Mesodermal cell (in vitro differentiated cells): ENCODE measurements at regions not wholly inside any gene's neighbourhood (a gene's known extent, or its start where the extent isn't known, plus 50 kb on each side); places are given as distances from the start of the nearest gene placed in this dataset.
"Not testable (repeated sequence)": the region's sequence is repeated elsewhere in the genome, so short reads cannot be mapped to it uniquely, and the experiment has no call there.

ENCODE experiments used
- H3K27ac ChIP-seq: 2 replicates; pipeline ENCODE4 v1.7.0; 2013; ENCODE audit warnings: mild to moderate bottlenecking, low read depth, low read length, moderate library complexity; ENCODE audit not compliant: severe bottlenecking
- H3K36me3 ChIP-seq: 2 replicates; pipeline ENCODE4 v1.7.1; 2013; ENCODE audit warnings: mild to moderate bottlenecking, low read length, moderate library complexity; ENCODE audit not compliant: control insufficient read depth, insufficient read depth
- H3K4me1 ChIP-seq: one replicate; pipeline ENCODE4 v1.7.1; 2013; ENCODE audit warnings: mild to moderate bottlenecking, low read length; ENCODE audit not compliant: insufficient read depth, control insufficient read depth, poor library complexity, severe bottlenecking
- H3K4me3 ChIP-seq: 2 replicates; pipeline ENCODE4 v1.7.0; 2013; ENCODE audit warnings: low read length, control low read depth, mild to moderate bottlenecking; ENCODE audit not compliant: insufficient read depth, poor library complexity, severe bottlenecking; ENCODE audit errors: extremely low read depth
- H3K9me3 ChIP-seq: 2 replicates; pipeline ENCODE4 v1.7.1; 2013; ENCODE audit warnings: mild to moderate bottlenecking, low read length, moderate library complexity; ENCODE audit not compliant: control insufficient read depth
- WGBS, 2 experiments: methylation state at CpG; one replicate each; pipeline ENCODE4 v1.1.5; 2013; ENCODE audit warnings: missing lambda C conversion rate in 2 of 2; ENCODE audit not compliant: insufficient coverage in 2 of 2; 5-methylcytosine and 5-hydroxymethylcytosine counted together

DNA sequence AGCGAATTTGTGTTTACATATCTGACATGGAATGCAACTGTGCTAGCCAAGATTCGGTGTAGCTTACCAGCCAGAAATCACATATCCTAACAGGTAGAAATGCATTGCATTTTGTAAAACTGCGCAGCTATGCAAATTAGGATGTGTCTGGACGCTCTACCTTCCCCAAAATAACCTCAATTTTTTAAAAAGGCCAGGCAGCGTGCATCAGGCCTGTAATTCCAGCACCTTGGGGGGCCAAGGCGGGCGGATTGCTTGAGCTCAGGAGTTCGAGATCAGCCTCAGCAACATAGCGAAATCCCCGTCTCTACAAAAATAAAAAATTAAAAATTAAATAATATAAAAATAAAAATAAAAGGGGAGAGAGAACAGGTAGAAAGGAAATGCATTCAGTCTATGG, 305.0 kb downstream of the TYW1 start:
- peak overlapping the region; percentile 70 for H3K4me3 ChIP-seq
- peak overlapping the region; percentile 95 for H3K27ac ChIP-seq
- no peaks in the 10 kb centered on the region for H3K9me3 ChIP-seq
- 78 to 83% methylated on average over 4 to 5 of the region's 10 CpGs for WGBS, 2 experiments
- peaks cover 5% of the 10 kb centered on the region for H3K4me1 ChIP-seq
- H3K36me3 ChIP-seq, result peaks cover 11% of the 10 kb centered on the region

DNA sequence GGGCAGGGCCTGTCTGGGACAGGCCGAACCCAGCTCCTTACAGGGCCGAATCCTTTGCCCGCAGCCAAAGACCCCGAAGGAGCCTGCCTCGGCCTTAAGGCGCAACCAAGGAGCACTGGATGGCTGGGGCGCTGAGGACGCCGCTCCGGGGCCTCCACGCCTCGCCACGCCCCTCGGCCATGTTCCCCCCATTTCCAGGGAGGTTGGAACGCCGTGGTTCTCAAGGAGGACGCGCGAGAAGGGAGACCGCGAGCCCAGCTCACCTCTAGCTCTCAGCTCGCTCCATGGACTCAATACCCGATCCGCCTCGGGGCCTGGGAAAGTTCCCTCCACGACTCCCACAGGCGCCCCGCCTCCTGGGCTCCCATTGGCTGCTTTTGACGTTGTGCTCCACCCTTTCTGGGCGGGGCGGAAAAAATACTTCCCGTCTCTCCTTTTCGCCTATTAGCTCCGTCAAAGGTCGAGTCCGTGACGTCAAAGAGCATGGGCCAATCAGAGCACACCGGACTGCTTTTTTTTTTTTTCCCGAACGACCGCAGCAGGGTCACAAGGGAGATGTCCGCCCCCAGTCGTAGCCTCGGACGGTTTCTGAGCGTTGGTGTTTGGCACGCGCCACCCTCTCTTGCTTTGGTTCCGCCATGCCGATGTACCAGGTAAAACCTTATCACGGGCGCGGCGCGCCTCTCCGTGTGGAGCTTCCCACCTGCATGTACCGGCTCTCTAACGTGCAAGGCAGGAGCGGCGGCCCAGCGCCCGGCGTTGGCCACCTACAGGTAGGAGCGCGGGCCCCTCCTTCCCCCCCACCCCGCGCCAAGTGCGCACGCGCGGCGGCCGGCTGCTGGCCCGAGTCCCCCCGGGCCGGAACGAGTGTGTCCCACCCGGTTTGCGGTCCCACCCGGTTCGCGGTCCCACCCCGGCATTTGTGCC, 305.7 kb downstream of the TYW1 start:
- Histone ChIP-seq H3K27ac (peak overlapping the region; percentile 95), H3K4me1 (peaks cover 5% of the 10 kb centered on the region), H3K36me3 (peaks cover 17% of the 10 kb centered on the region), H3K4me3 (peak overlapping the region; percentile 70), H3K9me3 (no peaks in the 10 kb centered on the region)
- 0 to 1% methylated on average over 43 to 60 of the region's 83 CpGs for WGBS, 2 experiments

DNA sequence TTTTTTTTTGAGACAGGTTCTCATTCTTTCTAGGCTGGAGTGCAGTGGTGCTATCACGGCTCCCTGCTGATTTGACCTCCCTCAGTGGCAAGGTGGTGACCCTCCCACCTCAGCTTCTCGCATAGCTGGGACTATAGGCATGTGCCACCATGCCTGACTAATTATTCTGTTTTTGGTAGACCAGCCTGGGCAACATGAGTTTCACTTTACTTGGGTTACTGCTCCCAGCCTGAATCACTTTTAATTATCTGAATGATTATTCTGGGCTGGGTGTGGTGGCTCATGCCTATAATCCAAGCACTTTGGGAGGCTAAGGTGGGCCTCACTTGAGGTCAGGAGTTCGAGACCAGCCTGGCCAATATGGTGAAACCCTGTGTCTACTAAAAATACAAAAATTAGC, 308.2 kb downstream of the TYW1 start:
- not testable (repeated sequence) for H3K4me3 ChIP-seq, H3K9me3 ChIP-seq, H3K27ac ChIP-seq, H3K4me1 ChIP-seq
- H3K36me3 ChIP-seq, result peaks cover 38% of the 10 kb centered on the region
- 86 to 100% methylated on average over 1 to 2 of the region's 3 CpGs for WGBS, 2 experiments

DNA sequence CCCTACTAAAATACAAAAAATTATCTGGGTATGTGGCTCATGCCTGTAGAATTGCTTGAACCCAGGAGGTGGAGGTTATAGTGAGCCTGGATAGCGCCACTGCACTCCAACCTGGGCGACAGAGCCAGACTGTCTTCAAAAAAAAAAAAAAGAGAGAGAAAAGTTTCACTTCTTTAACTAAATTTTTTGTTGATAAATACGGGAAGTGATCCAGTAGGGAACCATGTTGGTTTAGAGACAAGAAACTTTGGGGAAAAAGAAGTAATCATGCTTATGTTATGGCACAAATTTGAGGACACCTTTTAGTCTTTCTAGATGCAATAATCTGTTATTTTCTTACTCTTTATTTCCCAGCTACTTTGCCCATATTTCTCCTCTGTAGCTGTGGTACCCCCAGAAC, 309.7 kb downstream of the TYW1 start:
- no CpG with 5 or more reads among the region's 3 CpGs for WGBS, 2 experiments
- peaks cover 4% of the 10 kb centered on the region for H3K4me1 ChIP-seq
- H3K9me3 ChIP-seq, result no peaks in the 10 kb centered on the region
- peaks cover 51% of the 10 kb centered on the region for H3K36me3 ChIP-seq
- no peak overlapping the region for H3K4me3 ChIP-seq
- no peak overlapping the region for H3K27ac ChIP-seq

DNA sequence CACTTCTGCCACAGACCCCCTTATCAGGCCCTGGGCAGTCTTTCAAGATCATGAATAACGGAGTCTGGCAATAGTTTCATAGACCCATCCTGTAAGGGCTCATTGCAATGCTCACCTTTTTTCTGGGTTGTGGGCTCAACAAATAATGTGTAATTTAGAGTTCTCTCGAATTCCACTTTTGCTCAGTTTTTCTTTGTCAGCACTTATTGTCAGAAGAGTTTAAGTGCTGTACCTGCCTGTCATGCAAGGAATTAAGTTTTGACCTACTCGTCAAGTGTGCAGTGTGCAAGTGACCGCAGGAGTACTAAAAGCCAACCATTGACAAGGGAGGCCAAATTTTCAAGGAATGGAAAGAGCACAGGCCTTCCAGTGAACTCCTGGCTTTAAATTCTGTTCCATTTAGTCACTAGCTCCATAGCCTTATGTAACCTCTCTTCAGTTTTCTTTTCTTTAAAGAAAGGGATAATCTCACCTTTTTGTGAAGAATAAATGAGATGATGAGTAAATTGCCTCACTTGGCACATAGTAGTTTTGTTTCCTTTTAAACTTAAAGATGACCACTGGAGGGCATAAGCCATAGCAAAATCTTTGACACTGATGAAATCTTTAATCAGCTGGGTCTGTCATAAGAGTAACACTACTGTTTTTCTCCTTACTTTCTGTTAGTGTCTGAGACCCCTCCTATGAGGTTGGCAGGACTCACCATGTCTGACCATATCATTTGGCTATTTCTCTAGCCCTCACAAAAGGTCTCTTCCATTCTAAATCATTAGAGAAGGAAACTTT, 313.3 kb downstream of the TYW1 start:
- Histone ChIP-seq H3K27ac (no peak overlapping the region), H3K4me1 (no peaks in the 10 kb centered on the region), H3K4me3 (no peak overlapping the region), H3K36me3 (peaks cover 82% of the 10 kb centered on the region), H3K9me3 (no peaks in the 10 kb centered on the region)
- 87 to 96% methylated on average over 3 to 4 of the region's 4 CpGs for WGBS, 2 experiments

DNA sequence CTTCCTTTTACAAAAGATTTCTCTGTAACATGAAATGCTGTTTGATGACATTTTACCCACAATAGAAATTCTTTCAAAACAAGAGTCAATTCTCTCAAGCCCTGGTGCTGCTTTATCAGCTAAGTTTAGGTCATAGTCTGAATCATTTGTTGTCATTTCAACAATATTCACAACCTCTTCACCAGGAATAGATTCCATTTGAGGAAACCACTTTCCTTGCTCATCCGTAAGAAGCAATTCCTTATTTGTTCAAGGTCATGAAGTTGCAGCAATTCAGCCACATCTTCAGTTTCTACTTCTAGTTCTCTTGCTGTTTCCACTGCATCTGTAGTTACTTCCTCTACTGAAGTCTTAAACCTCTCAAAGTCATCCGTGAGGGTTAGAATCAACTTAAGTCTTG, 315.3 kb downstream of the TYW1 start:
- Histone ChIP-seq H3K9me3 (no peaks in the 10 kb centered on the region), H3K27ac (no peak overlapping the region), H3K4me3 (no peak overlapping the region), H3K4me1 (no peaks in the 10 kb centered on the region), H3K36me3 (peaks cover 78% of the 10 kb centered on the region)
- WGBS, 2 experiments, result 100% methylated on average over 1 of the region's 2 CpGs

DNA sequence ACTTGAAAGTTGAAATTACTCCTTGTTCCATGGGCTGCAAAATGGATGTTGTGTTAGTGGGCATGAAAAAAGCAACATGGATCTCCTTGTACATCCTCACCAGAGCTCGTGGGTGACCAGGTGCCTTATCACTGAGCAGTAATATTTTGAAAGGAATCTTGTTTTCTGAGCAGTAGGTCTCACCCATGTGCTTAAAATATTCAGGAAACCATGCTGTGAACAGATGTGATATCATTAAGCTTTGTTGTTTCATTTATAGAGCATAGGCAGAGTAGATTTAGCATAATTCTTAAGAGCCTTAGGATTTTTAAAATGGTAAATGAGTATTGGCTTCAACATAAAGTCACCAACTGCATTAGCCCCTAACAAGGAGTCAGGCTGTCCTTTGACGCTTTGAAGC, 316.6 kb downstream of the TYW1 start:
- 88 to 100% methylated on average over 1 of the region's 2 CpGs for WGBS, 2 experiments
- no peaks in the 10 kb centered on the region for H3K4me1 ChIP-seq
- H3K36me3 ChIP-seq, result peaks cover 79% of the 10 kb centered on the region
- no peak overlapping the region for H3K4me3 ChIP-seq
- H3K27ac ChIP-seq, result no peak overlapping the region
- H3K9me3 ChIP-seq, result no peaks in the 10 kb centered on the region

DNA sequence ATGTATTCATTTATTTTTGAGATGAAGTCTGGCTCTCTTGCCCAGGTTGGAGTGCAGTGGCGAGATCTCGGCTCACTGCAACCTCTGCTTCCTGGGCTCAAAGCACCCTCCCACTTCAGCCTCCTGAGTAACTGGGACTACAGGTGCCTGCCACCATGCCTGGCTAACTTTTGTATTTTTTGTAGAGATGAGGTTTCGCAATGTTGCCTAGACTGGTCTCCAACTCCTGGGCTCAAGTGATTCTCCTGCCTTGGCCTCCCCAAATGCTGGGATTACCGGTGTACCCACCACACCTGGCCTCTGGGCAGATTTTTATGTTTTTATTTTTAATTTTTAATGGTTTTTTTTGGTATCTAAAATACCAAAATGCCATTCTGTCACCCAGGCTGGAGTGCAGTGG, 320.3 kb downstream of the TYW1 start:
- H3K36me3 ChIP-seq, result peaks cover 54% of the 10 kb centered on the region
- WGBS, 2 experiments, result 93 to 100% methylated on average over 1 to 2 of the region's 4 CpGs
- H3K4me1 ChIP-seq, H3K9me3 ChIP-seq, H3K4me3 ChIP-seq, H3K27ac ChIP-seq: not testable (repeated sequence)

DNA sequence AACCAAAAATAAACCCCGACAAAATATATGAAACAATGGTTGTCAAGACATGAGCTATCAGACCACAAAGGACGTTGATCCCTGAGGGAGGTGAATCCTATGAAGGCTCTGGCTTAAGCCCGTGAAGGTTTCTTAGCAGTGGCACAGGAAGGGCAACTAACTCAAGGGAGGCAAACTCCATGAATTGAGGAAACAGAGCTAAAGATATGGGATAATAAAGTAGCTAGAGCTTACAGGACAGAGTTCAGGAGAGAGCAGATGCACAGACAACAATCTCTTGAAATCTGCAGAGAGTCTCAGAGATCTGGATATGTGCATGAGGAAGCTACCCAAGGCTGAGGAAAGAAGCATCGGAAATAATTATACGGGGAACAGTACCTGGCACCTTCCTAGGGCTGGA, 331.6 kb downstream of the TYW1 start:
- not testable (repeated sequence) for H3K4me1 ChIP-seq, H3K4me3 ChIP-seq, H3K9me3 ChIP-seq, H3K36me3 ChIP-seq, H3K27ac ChIP-seq
- 0% methylated on average over 1 of the region's 5 CpGs for WGBS, 2 experiments

DNA sequence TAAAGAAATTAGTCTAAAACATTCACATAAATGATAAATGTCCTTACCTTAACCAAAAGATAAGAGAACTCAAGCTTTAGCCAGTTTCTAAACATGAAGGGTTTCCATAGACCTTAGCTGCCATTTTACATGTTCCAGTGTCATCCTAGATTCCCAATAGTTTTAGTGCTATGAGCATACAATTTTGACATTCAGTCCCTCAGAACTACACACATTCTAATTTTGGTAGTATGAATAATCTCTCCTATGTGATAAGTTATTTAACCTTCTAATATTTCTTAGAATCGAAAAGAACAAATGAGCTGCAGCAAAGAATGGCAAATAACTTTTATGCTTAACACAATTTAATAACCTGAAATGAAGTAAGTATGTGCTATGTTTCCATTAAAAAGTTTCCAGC, 338.5 kb downstream of the TYW1 start:
- no CpG with 5 or more reads among the region's 1 CpG for WGBS, 2 experiments
- not testable (repeated sequence) for H3K9me3 ChIP-seq, H3K4me3 ChIP-seq, H3K27ac ChIP-seq, H3K4me1 ChIP-seq, H3K36me3 ChIP-seq

DNA sequence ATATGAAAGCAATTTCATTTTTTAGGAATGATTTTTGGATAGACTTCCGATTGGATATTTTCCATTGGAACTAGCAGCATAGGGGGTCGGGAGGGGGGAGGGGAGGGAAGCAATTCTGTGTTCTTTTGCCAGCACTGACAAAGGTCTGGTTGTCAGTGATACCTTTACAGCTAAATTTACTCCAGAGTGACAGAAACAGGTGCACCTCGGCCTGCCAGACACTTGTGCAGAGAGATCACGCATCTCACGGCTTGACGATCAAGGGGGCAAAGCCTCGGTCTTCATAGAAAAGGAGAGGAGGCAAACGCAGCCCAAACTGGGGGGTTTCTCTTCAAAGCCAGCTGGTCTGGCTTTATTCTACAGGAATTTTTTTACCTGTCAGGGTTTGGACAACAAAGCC, 339.0 kb downstream of the TYW1 start:
- H3K36me3 ChIP-seq, H3K27ac ChIP-seq, H3K9me3 ChIP-seq, H3K4me1 ChIP-seq, H3K4me3 ChIP-seq: not testable (repeated sequence)
- no CpG with 5 or more reads among the region's 8 CpGs for WGBS, 2 experiments
